ENCODE measurements at regions not wholly inside any gene's neighbourhood (a gene's known extent, or its start where the extent isn't known, plus 50 kb on each side); places are given as distances from the start of the nearest gene placed in this dataset.

- no peak for DNase-seq (ENCODE audit: low read depth)
Measured at GRCh38 chr4:11597506-11597905, 168.8 kb upstream of the HS3ST1 start.

DNA sequence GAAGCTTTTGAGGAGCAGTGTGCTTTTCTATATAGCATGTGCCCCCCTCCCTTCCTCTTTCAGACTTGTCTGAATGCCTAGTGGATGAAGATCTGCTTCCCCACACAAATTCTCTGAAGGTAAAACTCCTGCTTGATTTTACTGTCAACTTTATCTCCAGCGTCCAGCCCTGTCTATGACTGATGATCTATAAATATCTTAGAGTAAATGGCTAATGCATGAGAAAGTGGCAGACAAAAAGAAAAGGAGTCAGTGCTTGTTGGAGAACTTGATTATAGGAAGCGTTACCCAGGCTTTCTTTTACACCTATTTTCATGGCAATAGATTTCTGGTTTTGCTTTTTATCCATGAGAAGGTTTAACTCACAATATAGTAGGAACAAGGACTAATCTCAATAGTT, 168.3 kb upstream of the HS3ST1 start:
- no peak for DNase-seq (ENCODE audit: low read depth)

DNA sequence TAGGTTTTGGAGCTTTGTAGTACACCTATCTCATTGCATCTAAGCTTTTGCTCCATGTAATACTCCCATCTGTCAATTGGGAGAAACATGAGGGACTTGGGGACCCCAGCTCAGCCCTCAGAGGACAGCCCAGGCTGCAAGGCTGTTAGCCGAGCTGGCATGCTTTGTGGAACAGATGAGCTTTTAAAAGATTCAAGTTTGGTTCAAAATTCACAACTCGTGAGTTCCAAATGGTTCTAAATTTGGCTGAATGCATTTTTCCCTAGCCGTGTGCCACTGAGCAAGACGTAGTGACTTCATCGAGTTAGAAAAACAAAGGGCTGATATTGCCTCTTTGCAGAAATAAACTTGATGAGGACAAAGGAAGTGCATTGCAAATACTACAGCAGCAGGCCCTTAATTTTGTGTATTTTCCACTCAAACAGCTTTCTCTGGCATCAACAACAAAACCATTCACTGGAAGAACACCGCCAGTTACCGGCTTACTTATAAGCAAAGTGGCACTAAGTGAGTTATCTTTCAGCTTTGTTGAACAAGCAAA, 165.0 kb upstream of the HS3ST1 start:
- DNase-seq (ENCODE audit: low read depth), result no peak

DNA sequence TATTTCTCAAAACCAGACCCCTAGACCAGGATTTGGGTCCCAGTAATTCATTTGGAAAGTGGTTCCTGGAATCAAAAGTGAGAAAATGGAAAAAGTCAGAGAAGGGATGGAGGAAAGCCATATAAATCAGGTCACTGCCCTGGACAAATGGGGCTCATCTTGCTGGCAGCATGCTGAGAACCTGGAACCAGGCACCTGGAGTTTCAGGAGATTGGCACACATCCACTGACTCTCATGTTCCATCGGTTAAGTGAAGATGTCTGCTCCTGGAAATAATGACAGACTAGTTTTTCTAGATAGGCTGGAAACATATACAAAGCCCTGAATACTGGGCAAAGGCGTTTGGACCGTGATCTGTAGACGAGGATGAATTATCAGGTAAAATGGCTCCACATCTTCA, 163.6 kb upstream of the HS3ST1 start:
- no peak for DNase-seq (ENCODE audit: low read depth)

DNA sequence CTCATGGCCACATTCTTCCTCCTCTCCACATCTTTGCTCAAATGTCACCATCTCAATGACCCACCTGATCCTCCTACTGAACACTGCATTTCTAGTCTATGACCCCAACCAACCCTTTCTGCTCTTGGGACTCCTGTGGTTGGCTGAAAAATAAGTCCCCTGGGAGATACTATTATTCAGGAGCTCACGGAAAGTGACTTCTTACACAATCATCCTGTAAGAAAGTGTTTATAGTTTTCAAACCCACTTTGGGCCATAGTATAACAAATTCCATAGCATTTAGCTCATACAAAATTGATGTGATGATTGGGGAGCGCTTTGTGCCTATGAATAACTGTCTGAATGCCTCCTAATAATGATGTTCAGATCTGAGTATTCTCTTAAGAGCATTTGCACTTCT, 161.4 kb upstream of the HS3ST1 start:
- DNase-seq (ENCODE audit: low read depth), result no peak

DNA sequence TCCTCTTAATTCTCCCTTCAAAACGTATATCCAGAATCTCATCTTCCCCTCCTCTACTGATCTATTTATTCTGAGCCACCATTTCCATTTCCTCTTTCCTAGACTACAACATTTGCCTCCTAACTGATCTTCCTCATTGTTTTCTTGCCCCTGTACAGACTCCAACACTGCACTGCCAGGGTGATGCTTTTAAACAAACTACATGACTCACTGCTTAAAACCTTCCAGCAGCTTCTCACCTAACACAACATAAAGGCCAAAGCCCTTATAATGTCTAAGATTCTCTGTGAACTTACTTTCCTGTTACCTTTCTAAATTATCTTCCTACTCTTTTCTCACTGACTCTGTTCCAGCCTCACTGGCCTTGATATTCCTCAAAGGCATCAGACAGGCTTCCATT, 161.0 kb upstream of the HS3ST1 start:
- no peak for DNase-seq (ENCODE audit: low read depth)

- no peak for DNase-seq (ENCODE audit: low read depth)
Measured at GRCh38 chr4:11587797-11588196, 159.1 kb upstream of the HS3ST1 start.

DNA sequence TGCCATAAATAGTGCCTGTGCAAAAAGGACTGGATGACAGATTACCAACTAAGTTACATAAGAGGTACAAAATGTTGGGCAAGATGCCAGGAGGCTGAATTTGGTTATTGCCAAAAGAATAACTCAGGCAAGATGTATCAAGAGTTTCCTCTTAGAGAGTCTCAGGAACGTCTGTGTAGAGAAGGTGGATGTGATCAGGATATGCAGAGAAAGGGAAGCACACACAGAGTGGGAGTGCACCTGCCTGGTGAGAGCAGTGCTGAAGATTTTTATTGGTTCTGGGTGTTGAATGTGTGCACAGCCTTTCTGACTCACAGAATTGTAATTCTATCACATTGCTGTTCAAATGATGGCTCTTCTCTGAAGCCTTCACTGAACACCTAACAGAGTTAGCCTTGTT, 156.8 kb upstream of the HS3ST1 start:
- no peak for DNase-seq (ENCODE audit: low read depth)

GRCh38 chr4:11568511-11568910, 139.8 kb upstream of the HS3ST1 start:
- no peak for DNase-seq (ENCODE audit: low read depth)

GRCh38 chr4:11566444-11567022, 137.8 kb upstream of the HS3ST1 start:
- no peak for DNase-seq (ENCODE audit: low read depth)

DNA sequence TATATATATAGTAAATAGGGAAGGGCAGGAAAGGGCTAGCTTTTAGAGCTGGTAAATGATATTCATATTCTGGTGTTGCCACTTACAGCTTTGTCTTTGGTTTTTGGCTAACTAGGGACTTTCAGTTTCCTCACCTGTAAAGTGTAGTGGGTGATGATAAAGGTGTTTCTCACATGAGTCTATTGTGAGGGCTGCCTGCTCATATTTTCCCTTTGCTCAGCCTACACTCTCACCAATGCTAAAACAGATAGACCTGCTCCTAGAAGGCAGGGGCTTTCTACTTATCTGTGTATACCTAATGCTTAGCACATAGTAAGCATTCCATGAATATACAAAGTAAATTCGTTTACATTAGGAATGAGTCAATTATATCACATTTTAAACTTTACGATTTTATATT, 137.2 kb upstream of the HS3ST1 start:
- no peak for DNase-seq (ENCODE audit: low read depth)

DNA sequence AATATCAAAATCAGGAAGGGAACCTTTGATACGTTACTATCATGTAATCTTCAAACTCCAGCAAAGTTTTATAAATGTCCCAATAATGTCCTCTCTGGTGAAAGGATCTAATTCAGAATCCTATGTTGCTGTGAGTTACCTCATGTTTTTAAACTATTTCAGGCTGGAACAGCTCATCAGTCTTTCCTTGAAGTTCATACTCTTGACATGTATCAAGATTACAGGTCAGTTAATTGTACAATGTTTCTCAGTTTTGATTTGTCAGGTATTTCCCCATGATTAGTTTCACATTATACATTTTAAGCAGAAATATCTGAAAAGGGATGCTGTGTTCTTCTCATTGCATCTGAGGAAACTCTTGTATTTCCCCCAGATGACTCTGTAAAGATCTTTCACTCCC, 136.5 kb upstream of the HS3ST1 start:
- DNase-seq (ENCODE audit: low read depth), result no peak

- no peak for DNase-seq (ENCODE audit: low read depth)
Measured at GRCh38 chr4:11564021-11564420, 135.3 kb upstream of the HS3ST1 start.

DNA sequence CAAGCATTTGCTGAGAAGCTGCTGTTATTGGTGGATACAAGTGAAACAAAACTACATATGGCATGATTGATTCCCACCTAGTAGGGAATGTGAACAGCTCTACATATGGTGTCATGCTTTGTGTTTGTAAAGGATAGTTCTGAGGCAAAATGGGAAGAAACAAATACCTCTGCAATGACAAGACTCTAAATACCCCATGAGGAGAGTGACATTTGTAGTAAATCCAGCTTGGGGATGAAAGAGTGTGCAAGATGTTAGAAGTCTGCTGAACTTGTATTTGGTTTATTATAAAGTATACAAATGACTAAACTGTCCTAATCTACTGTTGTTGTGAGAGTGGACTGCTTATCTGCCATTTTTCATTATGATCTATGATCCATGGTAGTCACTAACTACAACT, 120.8 kb upstream of the HS3ST1 start:
- no peak for DNase-seq (ENCODE audit: low read depth)

DNA sequence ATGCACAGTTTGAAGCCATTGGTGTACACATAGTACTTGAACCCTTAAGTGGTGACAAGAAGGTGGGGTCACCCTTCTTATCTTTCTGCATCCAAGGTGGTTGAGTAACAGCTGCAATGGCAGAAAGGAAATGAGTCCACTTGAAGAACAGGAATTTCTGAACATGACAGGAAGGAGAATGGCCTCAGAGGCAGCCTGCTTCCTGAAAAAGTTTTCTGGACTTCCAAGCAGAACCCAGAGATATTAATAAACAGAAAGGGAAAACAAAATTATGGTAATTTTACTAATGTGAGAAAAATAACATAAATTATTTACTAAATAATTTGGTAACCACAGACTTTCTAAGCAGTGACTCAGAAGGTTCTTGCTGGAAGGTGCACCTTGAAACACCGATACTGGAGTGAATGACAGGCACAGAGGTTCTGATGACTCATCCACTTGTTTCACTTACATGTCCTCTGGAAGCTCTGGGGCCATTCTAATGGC, 119.9 kb upstream of the HS3ST1 start:
- no peak for DNase-seq (ENCODE audit: low read depth)

DNA sequence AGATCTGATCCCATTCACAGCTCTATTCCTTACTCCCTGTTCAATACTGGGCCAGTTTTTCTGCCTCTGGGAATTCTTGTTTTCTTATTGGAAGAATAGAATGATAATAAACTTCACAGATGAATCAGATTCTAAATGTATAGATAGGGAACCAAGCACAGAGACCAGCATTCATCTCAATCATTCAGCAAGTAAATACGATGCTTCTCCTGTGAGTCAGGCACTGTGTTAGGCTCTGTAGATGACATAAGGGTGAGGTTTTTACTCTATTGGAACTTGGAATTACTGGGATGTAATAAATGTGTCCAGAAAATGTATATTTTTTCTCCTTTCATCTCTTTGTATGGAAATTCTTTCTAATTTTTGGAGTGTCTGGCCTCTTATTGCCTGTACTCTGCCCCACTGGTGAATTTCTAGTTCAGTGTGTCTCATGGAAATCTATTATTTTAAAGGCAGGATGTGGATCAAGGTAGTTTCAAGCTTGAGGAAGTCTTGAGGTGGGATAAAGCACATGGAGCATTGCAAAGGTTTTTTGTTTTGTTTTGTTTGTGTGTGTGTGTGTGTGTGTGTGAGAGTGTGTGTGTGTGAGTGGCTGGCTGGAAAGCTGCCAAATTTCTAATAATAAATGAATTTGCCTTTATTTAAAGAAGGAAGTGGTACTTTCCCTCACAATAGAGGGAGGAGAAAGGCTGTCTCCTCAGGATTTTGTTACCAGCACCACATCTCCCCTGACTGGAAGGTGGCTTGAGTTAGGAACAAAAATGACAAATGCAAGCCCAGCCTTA, 117.9 kb upstream of the HS3ST1 start:
- no peak for DNase-seq (ENCODE audit: low read depth)

GRCh38 chr4:11545651-11546050, 117.0 kb upstream of the HS3ST1 start:
- DNase-seq (ENCODE audit: low read depth), result no peak

DNA sequence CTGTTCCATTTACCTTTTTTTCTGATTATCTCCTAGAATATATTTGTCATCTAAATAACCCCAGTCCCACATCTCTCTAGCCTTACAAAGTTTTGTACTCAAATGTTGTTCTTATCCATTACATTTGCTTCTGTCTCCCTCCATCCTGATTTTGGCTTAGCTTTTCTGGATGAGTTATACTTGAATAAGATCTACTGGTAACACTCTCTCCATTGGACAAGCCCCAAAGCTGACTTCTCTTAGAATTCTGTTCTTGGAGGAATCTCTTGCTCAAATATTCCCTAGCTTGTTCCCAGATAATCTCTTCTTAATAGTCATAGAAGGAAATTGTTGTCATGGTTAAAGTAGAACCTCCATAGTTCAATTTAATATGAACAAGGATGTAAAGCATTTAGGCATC, 115.5 kb upstream of the HS3ST1 start:
- DNase-seq (ENCODE audit: low read depth), result no peak

GRCh38 chr4:11543706-11544105, 115.0 kb upstream of the HS3ST1 start:
- no peak for DNase-seq (ENCODE audit: low read depth)

DNA sequence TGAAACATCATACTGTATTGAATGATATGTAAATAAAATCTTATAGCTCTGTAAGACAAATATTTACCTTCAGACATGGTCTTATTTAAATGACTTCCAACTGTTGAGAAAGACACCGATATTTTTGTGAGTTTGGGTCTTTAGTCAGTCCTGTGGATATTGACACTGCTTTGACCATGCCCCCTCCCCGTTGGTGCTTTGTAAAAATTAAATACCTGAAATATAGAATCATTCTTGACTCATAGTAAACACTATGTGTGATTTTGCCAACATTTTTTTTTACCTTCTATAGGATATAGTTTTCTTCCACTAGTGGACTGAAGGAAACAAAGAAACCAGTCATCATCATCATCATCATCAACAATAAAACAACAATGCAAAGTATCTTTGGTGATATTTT, 114.3 kb upstream of the HS3ST1 start:
- no peak for DNase-seq (ENCODE audit: low read depth)

DNA sequence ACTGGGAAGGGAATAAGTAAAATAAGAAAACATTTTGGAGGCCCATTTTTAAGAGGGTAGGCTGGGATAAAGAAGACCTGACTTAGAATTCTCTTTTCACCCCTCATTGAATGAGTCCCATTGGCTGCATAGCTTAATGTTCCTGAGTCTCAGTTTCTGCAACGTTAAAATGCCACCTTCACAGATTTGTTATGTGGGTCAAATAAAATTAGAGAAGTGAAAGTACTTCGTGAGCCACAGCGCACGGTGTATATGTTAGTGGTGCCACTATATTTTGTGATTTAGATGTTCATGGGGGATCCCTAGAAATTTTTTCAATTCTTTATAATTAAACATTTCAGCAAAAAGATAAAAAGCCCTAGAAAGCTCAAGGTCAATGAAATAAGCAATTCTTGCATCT, 109.2 kb upstream of the HS3ST1 start:
- DNase-seq (ENCODE audit: low read depth), result no peak

DNA sequence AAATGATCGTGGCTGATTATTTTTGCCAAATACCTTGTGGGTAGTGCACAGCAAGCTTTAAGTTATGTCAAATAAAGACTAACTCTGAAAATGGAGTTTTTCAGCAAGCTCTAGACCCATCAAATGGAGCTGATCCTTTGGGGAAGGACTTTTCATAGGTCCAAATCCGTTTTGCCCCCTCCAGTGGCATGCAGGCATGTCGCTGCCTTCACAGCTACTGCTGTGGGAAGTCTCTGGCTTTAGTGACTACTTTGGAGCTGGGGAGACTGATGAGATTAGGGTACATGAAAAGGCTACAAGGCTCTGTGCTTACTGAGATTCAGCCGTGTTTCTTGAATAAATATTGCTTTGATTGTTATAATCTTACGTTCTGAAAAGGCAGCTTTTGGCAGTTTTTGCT, 106.6 kb upstream of the HS3ST1 start:
- DNase-seq (ENCODE audit: low read depth), result no peak

GRCh38 chr4:11534623-11535302, 106.1 kb upstream of the HS3ST1 start:
- DNase-seq (ENCODE audit: low read depth), result no peak

All from stimulated activated CD4-positive, alpha-beta T cell treated with anti-CD3 and anti-CD28 coated beads, Interleukin-2, amount 100 ng/mL, for 4 hours (primary cell).